SW 1271 (cell line): ENCODE measurements at regions not wholly inside any gene's neighbourhood (a gene's known extent, or its start where the extent isn't known, plus 50 kb on each side); places are given as distances from the start of the nearest gene placed in this dataset.
"Not testable (repeated sequence)": the region's sequence is repeated elsewhere in the genome, so short reads cannot be mapped to it uniquely, and the experiment has no call there.

Experiments used
- DNase-seq, 2 experiments: peaks; one replicate each; lab custom pipeline; 2025; lab: John Stamatoyannopoulos, UW

GRCh38 chr12:89062996-89063395, 289.3 kb downstream of the DUSP6 start:
- DNase-seq = no peak

- DNase-seq = no peak
Observed at GRCh38 chr12:89059721-89060541, 292.4 kb downstream of the DUSP6 start.

- no peak for DNase-seq
Observed at GRCh38 chr12:89059056-89059455, 293.2 kb downstream of the DUSP6 start.

GRCh38 chr12:89058402-89058801, 293.9 kb downstream of the DUSP6 start:
- no peak for DNase-seq

- not testable (repeated sequence) for DNase-seq
Observed at GRCh38 chr12:89053817-89054216, 298.5 kb downstream of the DUSP6 start.

- peak in 1 of 2 experiments; percentile 64 for DNase-seq
Observed at GRCh38 chr12:89051065-89051677, 301.1 kb downstream of the DUSP6 start.

GRCh38 chr12:89047856-89048418, 304.4 kb downstream of the DUSP6 start:
- DNase-seq = no peak

GRCh38 chr12:89041078-89041477, 311.2 kb downstream of the DUSP6 start:
- no peak for DNase-seq

- no peak for DNase-seq
Observed at GRCh38 chr12:89040146-89040964, 311.9 kb downstream of the DUSP6 start.

- DNase-seq = no peak
Observed at GRCh38 chr12:89038831-89039512, 313.3 kb downstream of the DUSP6 start.

- DNase-seq = no peak
Observed at GRCh38 chr12:89033062-89033461, 319.2 kb downstream of the DUSP6 start.

- no peak for DNase-seq
Observed at GRCh38 chr12:89029961-89030360, 322.3 kb downstream of the DUSP6 start.

- no peak for DNase-seq
Observed at GRCh38 chr12:89024580-89024979, 327.7 kb downstream of the DUSP6 start.

- no peak for DNase-seq
Observed at GRCh38 chr12:89023936-89024335, 328.4 kb downstream of the DUSP6 start.

- DNase-seq = no peak
Observed at GRCh38 chr12:89020689-89021088, 331.6 kb downstream of the DUSP6 start.

- no peak for DNase-seq
Observed at GRCh38 chr12:89020121-89020480, 332.2 kb downstream of the DUSP6 start.

- DNase-seq = peak; percentile 47 to 85
Observed at GRCh38 chr12:89019439-89020120, 332.7 kb downstream of the DUSP6 start.

- peak in 1 of 2 experiments; percentile 83 for DNase-seq
Observed at GRCh38 chr12:89016970-89017778, 335.1 kb downstream of the DUSP6 start.

- DNase-seq = no peak
Observed at GRCh38 chr12:89015419-89015818, 336.9 kb downstream of the DUSP6 start.

- DNase-seq = no peak
Observed at GRCh38 chr12:88998421-88998820, 353.9 kb downstream of the DUSP6 start.
